Lower leg skin (tissue), 3 donors: ENCODE measurements at regions not wholly inside any gene's neighbourhood (a gene's known extent, or its start where the extent isn't known, plus 50 kb on each side); places are given as distances from the start of the nearest gene placed in this dataset.

ENCODE experiments used
- CTCF ChIP-seq, 3 donors: fragments of 450-650 bp; IDR thresholded peaks; one replicate each; pipeline ENCODE4 v1.5.1; 2016; ENCODE audit warnings: antibody characterized with exemption in 3 of 3, mild to moderate bottlenecking in 3 of 3, moderate library complexity in 2 of 3
- POLR2A ChIP-seq, 2 donors: fragments of 450-650 bp; IDR thresholded peaks; one replicate each; pipeline ENCODE4 v1.6.1; 2016 to 2017; ENCODE audit warnings: antibody characterized with exemption in 2 of 2, mild to moderate bottlenecking in 1 of 2, moderate library complexity in 1 of 2

GRCh38 chr10:2905851-2906250, 161.5 kb upstream of the PFKP start:
- no peak for TF ChIP-seq CTCF (IDR thresholded peaks at IDR 0.05)
- no peak for TF ChIP-seq POLR2A (IDR thresholded peaks at IDR 0.05)
